ENCODE measurements at regions not wholly inside any gene's neighbourhood (a gene's known extent, or its start where the extent isn't known, plus 50 kb on each side); places are given as distances from the start of the nearest gene placed in this dataset.

DNA sequence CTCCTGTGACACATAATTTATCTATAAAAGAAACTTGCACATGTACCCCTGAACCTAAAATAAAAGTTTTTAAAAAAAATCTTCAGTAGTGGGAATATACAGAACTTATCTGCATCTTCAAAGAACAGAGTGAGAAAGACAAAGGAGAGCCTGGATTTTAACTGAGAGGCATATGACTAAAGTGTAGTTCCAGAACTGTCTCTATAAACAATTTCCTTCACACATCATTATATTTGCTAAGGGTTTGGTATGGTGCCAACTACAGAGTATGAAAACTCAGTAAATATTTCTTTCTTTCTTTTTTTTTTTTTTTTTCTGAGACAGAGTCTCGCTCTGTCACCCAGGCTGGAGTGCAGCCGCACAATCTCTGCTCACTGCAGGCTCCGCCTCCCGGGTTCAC is 49.9 kb upstream of the NFKB1 start:
- Histone ChIP-seq H3K9me3 (ENCODE audit: insufficient read depth, low read length, severe bottlenecking) (no peaks in the 10 kb centered on the region), H3K4me2 (ENCODE audit: insufficient read depth, low read length) (no peak overlapping the region), H3K27ac (ENCODE audit: low read length) (no peak overlapping the region), H3K27me3 (ENCODE audit: insufficient read depth, low read length, poor library complexity) (no peaks in the 10 kb centered on the region), H3K79me2 (ENCODE audit: insufficient read depth, low read length) (no peaks in the 10 kb centered on the region), H3K4me3 (ENCODE audit: low read depth in 1 of 2, low read length in 2 of 2) (no peak overlapping the region), H2AFZ (ENCODE audit: low read depth, low read length) (no peak overlapping the region), H3K4me1 (ENCODE audit: insufficient read depth, low read length) (peaks cover 16% of the 10 kb centered on the region), H4K20me1 (ENCODE audit: insufficient read depth, low read length) (no peaks in the 10 kb centered on the region), H3K36me3 (ENCODE audit: insufficient read depth, low read length) (no peaks in the 10 kb centered on the region), H3K9ac (ENCODE audit: low read depth, low read length) (no peak overlapping the region)
- no peak for ATAC-seq (ENCODE audit: insufficient read depth, low read depth)
- DNase-seq = no peak
- TF ChIP-seq, protein P1, sequence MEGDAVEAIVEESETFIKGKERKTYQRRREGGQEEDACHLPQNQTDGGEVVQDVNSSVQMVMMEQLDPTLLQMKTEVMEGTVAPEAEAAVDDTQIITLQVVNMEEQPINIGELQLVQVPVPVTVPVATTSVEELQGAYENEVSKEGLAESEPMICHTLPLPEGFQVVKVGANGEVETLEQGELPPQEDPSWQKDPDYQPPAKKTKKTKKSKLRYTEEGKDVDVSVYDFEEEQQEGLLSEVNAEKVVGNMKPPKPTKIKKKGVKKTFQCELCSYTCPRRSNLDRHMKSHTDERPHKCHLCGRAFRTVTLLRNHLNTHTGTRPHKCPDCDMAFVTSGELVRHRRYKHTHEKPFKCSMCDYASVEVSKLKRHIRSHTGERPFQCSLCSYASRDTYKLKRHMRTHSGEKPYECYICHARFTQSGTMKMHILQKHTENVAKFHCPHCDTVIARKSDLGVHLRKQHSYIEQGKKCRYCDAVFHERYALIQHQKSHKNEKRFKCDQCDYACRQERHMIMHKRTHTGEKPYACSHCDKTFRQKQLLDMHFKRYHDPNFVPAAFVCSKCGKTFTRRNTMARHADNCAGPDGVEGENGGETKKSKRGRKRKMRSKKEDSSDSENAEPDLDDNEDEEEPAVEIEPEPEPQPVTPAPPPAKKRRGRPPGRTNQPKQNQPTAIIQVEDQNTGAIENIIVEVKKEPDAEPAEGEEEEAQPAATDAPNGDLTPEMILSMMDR (IDR thresholded peaks at IDR 0.05; ENCODE audit: borderline replicate concordance, extremely low read depth, low read length, poor library complexity, severe bottlenecking) = no peak

Data from DND-41 (cell line).